Fibroblast of villous mesenchyme (primary cell): ENCODE measurements at regions not wholly inside any gene's neighbourhood (a gene's known extent, or its start where the extent isn't known, plus 50 kb on each side); places are given as distances from the start of the nearest gene placed in this dataset.

Experiments used
- DNase-seq: peaks from one replicate; pipeline ENCODE4 v3.0.0-alpha.2; 2010; ENCODE audit warnings: low read depth
- H3K4me3 ChIP-seq: 2 replicates; pipeline ENCODE4 v1.5.1; 2011; ENCODE audit warnings: low read depth, mild to moderate bottlenecking, low read length
- CTCF ChIP-seq: IDR thresholded peaks from 2 replicates; pipeline ENCODE4 v1.5.1; 2012; ENCODE audit warnings: low read depth, mild to moderate bottlenecking, low read length; ENCODE audit not compliant: insufficient read depth

GRCh38 chr16:80158766-80159165 lies 382.0 kb upstream of the DYNLRB2 start:
- DNase-seq: no peak
- TF ChIP-seq CTCF: no peak
- no peak overlapping the region for H3K4me3 ChIP-seq

GRCh38 chr16:80151722-80152111 lies 389.1 kb upstream of the DYNLRB2 start:
- no peak overlapping the region for H3K4me3 ChIP-seq
- no peak for DNase-seq
- no peak for TF ChIP-seq CTCF

- no peak for TF ChIP-seq CTCF
- DNase-seq: peak; percentile 30
- H3K4me3 ChIP-seq: no peak overlapping the region
These were observed 389.6 kb upstream of the DYNLRB2 start for GRCh38 chr16:80150978-80151721.

GRCh38 chr16:80148826-80149225 lies 392.0 kb upstream of the DYNLRB2 start:
- no peak for TF ChIP-seq CTCF
- H3K4me3 ChIP-seq: no peak overlapping the region
- DNase-seq: no peak

- H3K4me3 ChIP-seq: no peak overlapping the region
- no peak for DNase-seq
- TF ChIP-seq CTCF: no peak
These were observed 393.7 kb upstream of the DYNLRB2 start for GRCh38 chr16:80147026-80147655.

GRCh38 chr16:80144191-80144590 lies 396.6 kb upstream of the DYNLRB2 start:
- no peak overlapping the region for H3K4me3 ChIP-seq
- no peak for TF ChIP-seq CTCF
- DNase-seq: no peak
